NCI-H2029 treated with DMSO at 0.1 percent for 48 hours (cell line): ENCODE measurements at regions not wholly inside any gene's neighbourhood (a gene's known extent, or its start where the extent isn't known, plus 50 kb on each side); places are given as distances from the start of the nearest gene placed in this dataset.

Source experiments
- DNase-seq: peaks from one replicate; lab custom pipeline; 2025; lab: John Stamatoyannopoulos, UW

DNA sequence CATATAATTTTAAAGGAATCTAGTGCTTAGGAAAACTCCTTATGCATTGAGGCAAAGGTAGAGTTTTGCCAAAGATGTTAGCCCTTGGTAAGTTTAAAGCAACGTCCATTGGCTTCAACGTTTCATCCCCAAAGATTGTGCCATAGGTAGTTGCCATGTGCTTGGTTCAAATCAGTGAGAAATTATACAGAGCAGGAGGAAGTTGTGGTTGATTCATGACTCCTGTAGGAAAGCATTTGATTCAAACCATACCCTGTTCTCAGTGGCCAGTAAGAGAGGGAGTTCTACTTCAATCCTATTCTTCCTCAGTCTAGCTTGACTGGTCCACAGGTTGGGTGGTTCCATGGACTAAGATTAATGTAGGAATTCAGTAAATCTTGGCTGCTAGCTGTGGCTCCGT, 535.6 kb downstream of the QKI start:
- DNase-seq = no peak

DNA sequence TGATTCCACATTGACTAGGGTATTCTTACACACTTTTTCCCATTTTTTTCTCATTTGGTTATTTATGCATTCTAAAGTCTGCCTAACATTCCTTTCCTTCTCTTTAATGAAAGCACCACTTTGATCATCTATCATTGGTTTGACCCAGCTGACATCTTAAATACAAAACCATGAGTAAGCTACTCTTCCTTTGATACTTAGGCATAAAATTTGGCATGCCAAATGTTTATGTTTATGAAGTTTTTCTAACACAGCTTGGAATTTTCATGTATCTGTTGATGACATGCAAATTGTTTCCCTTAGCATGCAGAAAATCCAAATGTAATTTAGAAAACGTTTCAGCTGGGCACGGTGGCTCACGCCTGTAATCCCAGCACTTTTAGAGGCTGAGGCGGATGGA, 534.9 kb downstream of the QKI start:
- DNase-seq = no peak

GRCh38 chr6:163948250-163948649, 533.7 kb downstream of the QKI start:
- no peak for DNase-seq

DNA sequence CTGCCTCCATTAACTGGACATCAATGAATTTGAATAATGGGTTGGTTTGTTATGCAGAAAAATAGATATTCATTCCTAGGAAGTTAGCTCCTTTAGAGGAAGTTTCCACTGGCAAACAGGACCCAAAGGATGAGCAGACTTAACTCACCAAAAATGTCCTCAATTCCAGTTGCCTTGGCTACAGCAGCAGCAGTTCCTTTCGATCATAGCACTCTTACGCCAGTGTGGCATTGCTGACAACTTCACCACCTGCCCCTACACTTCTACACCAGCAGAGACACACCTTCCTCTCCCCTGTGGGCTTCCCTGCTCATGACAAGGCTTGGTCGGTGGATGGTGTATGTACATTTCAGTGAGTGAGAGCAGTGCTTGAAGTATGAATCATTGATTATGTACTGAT, 532.8 kb downstream of the QKI start:
- DNase-seq = no peak

GRCh38 chr6:163946437-163946836, 531.9 kb downstream of the QKI start:
- no peak for DNase-seq

DNA sequence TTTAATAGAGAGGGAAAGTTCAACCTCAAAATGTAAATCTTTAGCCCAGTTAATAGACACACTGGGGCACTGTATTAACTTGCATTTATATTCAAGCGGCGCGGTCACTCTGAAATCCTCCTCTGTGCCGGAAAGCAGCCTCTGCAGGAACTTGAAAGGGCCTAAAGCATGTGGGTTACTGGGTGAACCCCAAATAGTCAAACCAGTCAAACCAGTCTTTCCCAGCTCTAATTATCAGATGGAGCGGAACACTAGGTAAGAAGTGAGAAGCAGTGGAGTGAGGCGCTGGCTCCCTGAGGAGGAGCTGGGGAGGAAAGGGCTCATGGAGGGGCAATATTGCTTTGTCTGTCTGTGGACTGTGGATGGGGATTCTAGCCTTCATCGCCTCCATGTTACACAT, 531.3 kb downstream of the QKI start:
- DNase-seq = no peak

DNA sequence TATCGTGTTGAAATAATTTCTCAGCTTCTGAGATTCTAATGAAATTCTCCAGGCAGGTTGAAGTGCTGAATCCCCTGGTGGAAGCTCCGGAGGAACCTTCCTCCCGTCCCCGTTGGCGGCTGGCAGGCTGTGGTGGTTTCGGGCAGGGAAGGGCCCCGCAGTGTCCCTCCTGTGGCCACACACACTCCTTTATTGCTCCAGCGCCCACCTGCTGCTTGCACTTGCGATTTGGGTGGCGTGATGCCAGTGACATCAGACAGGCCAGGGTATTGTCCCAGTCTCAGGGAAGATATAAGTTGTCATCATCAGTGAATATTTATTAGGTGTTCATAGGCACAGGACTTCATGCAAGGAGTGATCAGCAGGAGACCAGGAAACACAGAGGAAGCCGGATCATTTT, 530.4 kb downstream of the QKI start:
- DNase-seq = no peak

DNA sequence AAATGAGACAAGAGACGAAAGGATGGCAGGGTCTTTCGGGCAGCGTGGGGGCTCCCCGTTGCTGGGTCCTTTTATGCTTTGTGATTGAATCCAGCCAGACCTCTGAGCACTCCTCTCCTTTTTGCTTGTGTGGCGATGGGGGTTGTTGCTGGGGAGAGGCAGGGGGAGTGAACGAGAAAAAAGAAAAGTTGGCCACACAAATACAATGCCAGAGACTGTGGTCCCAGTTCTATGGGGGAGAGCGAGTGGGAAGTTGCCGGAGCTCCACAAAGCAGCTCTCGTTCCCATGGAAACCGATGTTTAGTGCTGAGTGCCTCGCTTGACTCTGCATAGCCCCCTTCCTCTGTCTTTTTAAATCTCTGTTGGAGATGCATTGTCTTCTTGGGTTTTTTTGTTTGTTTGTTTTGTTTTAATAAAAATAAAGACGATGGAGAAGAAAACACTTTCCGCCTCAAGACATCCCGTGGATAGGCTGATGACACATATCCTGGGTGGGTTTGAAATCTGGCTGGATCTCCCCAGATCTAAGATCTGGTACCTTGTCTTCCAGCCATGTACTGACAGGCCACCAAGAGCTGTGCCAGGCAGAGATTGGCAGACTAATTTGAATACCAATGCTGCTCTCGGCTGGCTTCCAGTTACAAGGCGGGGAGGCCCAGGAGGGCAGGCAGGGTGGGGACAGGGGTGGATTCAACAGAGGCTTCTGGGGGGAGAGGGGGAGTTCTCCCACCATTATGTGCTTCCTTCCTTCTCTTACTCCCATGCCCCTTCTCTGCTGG, 529.3 kb downstream of the QKI start:
- no peak for DNase-seq

DNA sequence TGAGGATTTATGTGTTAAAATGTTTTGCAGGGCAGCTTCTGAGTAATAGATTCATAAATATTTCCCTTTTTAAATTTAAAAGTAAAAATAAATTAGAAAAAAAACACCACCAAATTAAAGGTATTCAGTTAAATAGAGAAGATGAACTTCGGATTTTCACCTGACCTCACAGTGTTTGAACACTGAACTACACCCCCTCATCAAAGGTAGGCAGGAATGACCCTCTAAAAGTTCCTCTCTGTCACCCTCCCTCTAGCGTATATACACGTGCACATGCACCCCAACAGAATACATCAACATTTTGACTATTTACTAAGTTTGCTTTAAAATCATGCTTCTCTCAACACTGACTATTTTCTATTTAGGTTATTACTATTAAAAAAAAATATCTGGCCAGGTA, 528.3 kb downstream of the QKI start:
- DNase-seq = no peak

DNA sequence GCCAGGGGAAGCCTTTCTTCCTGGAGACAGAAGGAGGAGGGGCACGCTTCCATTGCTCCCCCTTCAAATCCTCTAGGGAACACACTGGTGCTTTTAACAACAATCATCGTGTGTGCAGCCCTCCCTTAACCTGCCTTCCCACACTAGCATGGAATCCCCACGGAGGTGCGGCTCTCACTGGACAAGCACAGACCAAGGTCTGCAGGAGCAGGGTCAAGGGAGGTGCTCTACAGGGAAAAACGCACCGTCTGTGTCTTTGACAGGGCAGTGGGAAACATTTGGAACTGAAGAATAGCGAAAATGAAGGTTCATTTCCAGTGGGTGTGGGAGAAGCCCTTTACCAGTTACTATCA, 527.1 kb downstream of the QKI start:
- no peak for DNase-seq

DNA sequence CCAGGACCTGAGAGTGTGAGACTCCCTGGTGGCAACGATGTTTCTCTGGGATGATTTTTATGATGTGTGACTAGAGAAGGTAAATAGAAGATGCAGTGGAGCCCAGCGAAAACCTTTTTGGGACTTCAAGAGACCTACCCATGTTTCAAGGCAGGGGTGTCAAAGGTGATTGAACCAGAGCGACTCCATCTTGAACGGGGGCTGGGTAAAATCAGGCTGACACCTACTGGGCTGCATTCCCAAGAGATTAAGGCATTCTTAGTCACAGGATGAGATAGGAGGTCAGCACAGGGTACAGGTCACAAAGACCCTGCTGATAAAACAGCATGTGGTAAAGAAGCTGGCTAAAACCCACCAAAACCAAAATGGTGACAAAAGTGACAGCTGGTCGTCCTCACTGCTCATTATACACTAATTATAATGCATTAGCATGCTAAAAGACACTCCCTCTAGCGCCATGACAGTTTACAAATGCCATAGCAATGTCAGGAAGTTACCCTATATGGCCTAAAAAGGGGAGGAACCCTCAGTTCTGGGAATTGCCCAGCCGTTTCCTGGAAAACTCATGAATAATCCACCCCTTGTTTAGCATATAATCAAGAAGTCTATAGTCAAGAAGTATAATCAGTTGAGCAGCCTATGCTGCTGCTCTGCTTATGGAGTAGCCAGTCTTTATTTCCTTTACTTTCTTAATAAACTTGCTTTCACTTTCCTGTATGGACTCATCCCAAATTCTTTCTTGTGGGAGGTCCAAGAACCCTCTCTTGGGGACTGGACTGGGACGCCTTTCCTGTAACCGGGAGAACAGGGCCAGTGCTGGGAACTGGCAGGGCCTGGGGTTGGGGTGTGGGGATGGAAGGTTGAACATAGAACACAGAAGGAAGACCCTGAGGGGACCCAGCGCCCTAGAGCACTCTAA, 526.4 kb downstream of the QKI start:
- no peak for DNase-seq

DNA sequence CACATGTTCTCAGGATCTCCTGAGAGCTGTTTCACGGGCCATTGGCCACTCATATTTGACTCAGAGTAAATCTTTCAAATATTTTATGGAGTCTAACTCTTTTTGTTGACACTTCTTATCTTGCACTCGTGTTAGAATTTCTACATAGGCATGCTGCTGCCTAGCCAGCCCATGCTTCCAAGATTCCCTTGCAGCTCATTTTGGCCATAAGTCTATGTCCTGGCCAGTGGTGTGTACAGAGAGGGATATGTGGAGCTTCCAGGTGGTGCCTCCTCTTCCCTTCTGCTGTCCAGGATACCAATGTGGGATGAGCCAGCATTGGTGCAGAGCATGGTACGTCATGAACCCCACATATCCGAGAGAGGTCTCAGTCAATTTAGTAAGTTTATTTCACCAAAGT, 522.6 kb downstream of the QKI start:
- DNase-seq = no peak

DNA sequence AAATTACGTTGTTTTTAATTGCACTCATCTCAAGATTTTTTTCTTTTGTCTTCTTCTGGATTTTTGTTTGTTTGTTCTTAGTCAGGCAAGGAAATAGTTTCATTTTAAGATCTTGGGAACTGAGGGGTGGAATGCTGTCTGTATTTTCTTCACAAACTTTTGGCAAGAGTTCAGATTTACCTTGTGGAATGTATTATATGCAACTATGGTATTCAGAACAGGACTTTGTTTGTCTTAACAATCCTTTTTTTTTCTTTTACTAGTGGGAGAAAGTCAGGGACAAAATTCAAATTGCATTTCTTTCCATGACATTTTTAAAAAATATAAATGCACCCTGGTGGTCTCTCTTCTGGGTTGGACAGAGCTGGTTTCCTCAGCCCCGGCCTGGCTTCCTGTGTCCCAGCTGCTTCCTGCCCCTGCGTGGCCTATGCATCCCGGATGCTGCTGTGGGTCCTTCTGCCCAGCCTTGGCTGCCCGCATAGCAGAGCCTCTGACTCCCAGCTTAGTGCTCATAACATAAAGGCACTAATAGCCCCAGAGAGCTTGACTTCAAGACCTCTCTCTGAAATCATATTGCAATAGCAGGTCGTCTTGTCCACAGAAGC, 520.7 kb downstream of the QKI start:
- DNase-seq = no peak

GRCh38 chr6:163930012-163930411, 515.5 kb downstream of the QKI start:
- DNase-seq = no peak

GRCh38 chr6:163929538-163929937, 515.0 kb downstream of the QKI start:
- DNase-seq = no peak

GRCh38 chr6:163926642-163927041, 512.1 kb downstream of the QKI start:
- DNase-seq = no peak

- no peak for DNase-seq
Observed at GRCh38 chr6:163925839-163926238, 511.3 kb downstream of the QKI start.

DNA sequence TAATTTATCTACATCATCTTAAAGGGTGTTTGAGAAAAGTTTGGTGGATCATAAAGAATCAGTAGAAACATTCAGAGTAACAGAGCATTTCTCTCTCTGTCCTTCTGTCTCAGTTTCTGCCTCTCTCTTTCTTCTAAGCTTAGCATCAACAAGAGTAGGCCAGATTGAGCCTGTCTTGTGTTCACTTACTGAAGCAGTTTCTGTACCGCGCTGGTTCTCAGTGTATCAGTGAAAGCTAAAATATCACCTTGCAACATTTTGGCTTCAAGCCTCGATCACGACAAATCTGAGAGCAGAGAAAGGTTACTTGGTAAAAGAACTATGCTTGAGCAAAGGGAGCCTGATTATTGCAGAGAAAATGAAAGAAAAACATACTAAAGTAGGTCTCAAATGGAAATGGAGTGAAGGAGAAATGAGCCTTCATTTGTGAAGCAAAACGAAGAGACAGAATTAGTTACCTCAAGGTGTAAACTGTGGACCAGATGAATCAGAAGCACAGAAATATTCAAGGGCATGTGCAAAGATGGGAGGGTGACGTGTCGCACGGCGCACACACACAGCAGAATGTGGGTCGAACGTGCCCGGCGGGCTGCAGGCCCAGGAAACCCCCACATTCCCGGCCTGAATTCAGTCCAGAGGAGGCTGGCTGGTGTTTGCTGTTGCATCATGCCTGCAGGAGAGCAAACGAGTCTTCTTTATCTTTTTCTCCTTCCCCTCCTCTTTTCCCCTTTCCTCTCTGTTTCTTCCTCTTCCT, 509.3 kb downstream of the QKI start:
- no peak for DNase-seq

GRCh38 chr6:163922562-163922961, 508.0 kb downstream of the QKI start:
- DNase-seq = no peak

DNA sequence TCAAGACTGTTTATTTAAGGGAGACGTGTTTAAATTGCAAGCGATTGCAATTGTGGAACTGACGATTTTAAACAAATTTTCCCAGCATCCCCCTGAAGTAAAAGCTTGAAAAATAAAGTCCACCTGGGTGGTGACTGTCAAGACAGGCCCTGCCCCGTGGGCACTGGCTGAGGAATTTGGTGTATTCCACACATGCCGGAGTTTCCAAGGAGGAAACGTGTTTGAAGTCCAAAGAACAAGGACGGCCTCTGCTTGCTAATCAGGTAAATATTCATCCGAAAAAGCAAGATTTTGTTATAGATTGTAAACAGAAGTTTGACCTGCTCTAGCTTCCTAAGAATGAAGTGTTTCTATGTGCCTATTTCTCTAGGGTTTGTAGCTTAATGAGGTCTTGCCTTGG, 505.1 kb downstream of the QKI start:
- no peak for DNase-seq

DNA sequence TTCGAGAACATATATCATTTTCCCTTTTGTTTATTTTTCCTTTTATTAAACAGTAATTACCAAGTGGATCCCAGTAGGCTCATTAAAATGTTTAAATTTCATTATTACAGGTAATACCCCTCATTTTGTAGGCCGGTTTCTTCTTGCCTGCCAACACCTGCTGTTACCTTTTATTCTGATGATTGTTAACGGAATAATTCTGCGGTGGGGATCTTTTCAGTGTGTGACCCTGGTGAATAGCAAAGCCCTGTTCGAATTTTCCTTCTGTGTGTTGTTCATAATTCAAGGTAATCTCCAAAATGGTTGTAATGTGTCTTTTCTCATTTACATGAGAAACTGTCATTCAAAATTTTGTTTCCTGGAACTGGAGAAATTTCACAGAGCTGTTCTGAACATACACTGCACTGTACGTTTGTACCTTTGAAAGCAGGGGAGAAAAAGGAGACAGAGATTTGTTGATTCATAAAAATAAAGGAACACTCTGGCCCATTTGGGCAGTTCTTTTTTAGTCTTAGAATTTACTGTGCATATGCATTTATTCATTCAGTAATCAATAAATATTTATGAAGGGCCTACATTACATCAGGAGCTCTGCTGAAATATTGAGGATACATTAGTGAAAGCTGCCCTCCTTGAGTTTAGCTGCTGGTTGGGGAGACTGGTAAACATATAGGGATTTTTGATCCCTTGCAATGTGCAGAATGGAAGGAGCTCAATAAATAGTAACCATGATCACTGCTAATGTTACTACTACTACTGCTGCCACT, 502.0 kb downstream of the QKI start:
- DNase-seq = no peak

DNA sequence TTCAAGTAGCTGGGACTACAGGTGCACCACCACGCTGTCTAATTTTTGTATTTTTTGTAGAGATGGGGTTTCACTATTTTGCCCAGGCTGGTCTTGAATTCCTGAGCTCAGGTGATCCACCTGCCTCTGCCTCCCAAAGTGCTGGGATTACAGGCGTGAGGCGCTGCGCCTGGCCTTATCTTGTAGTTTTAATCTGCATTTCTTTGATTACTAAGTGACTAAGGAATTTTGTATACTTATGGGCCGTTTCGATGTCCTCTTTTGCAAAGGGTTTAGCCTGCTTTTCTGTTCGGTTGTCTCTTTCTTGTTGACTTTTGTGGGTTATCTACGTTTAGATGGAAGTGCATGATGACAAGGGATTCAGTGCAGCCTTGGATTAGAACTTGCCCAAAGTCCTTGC, 500.6 kb downstream of the QKI start:
- DNase-seq = no peak
